ENCODE measurements at regions not wholly inside any gene's neighbourhood (a gene's known extent, or its start where the extent isn't known, plus 50 kb on each side); places are given as distances from the start of the nearest gene placed in this dataset.

- no peak overlapping the region for H2AFZ ChIP-seq (ENCODE audit: low read length)
- H3K4me1 ChIP-seq (ENCODE audit: insufficient read depth, low read length, poor library complexity, severe bottlenecking), result peaks cover 3% of the 10 kb centered on the region
- H3F3A ChIP-seq (ENCODE audit: low read depth), result no peaks in the 10 kb centered on the region
- H3K9me3 ChIP-seq (ENCODE audit: insufficient read depth, low read depth, low read length), result no peaks in the 10 kb centered on the region
- H3K36me3 ChIP-seq (ENCODE audit: insufficient read depth, low read length), result no peaks in the 10 kb centered on the region
- no peak overlapping the region for H3K4me3 ChIP-seq (ENCODE audit: low read length, poor library complexity, severe bottlenecking)
- H3K4me2 ChIP-seq (ENCODE audit: low read depth, low read length, poor library complexity, severe bottlenecking), result no peak overlapping the region
- no peak for TF ChIP-seq CTCF (conservative IDR thresholded peaks at IDR 0.05; ENCODE audit: low read length)
- TF ChIP-seq EZH2phosphoT487 (IDR thresholded peaks at IDR 0.05; ENCODE audit: borderline replicate concordance), result no peak
- peaks cover 4% of the 10 kb centered on the region for H3K27me3 ChIP-seq (ENCODE audit: insufficient read depth, low read length, poor library complexity, severe bottlenecking)
- H3K9ac ChIP-seq (ENCODE audit: low read depth, low read length, poor library complexity, severe bottlenecking), result no peak overlapping the region
- no peaks in the 10 kb centered on the region for H4K20me1 ChIP-seq (ENCODE audit: insufficient read depth, low read length, poor library complexity, severe bottlenecking)
- H3K79me2 ChIP-seq (ENCODE audit: insufficient read depth, low read length), result no peaks in the 10 kb centered on the region
- H3K9me2 ChIP-seq (replicated peaks; ENCODE audit: low read depth, low read length), result no peaks in the 10 kb centered on the region
Measured at GRCh38 chr6:157754351-157754750, 68.7 kb upstream of the SNX9 start.

GRCh38 chr6:157755032-157755745 is 67.9 kb upstream of the SNX9 start:
- H3K4me3 ChIP-seq (ENCODE audit: low read length, poor library complexity, severe bottlenecking), result no peak overlapping the region
- no peaks in the 10 kb centered on the region for H3K9me3 ChIP-seq (ENCODE audit: insufficient read depth, low read depth, low read length)
- H2AFZ ChIP-seq (ENCODE audit: low read length), result no peak overlapping the region
- H3K36me3 ChIP-seq (ENCODE audit: insufficient read depth, low read length), result no peaks in the 10 kb centered on the region
- peaks cover 3% of the 10 kb centered on the region for H3K4me1 ChIP-seq (ENCODE audit: insufficient read depth, low read length, poor library complexity, severe bottlenecking)
- H3K79me2 ChIP-seq (ENCODE audit: insufficient read depth, low read length), result no peaks in the 10 kb centered on the region
- no peak overlapping the region for H3K4me2 ChIP-seq (ENCODE audit: low read depth, low read length, poor library complexity, severe bottlenecking)
- no peak overlapping the region for H3K9ac ChIP-seq (ENCODE audit: low read depth, low read length, poor library complexity, severe bottlenecking)
- peaks cover 4% of the 10 kb centered on the region for H3K27me3 ChIP-seq (ENCODE audit: insufficient read depth, low read length, poor library complexity, severe bottlenecking)
- H4K20me1 ChIP-seq (ENCODE audit: insufficient read depth, low read length, poor library complexity, severe bottlenecking), result no peaks in the 10 kb centered on the region
- H3F3A ChIP-seq (ENCODE audit: low read depth), result no peaks in the 10 kb centered on the region
- TF ChIP-seq EZH2phosphoT487 (IDR thresholded peaks at IDR 0.05; ENCODE audit: borderline replicate concordance), result no peak
- no peak for TF ChIP-seq CTCF (conservative IDR thresholded peaks at IDR 0.05; ENCODE audit: low read length)
- no peaks in the 10 kb centered on the region for H3K9me2 ChIP-seq (replicated peaks; ENCODE audit: low read depth, low read length)

DNA sequence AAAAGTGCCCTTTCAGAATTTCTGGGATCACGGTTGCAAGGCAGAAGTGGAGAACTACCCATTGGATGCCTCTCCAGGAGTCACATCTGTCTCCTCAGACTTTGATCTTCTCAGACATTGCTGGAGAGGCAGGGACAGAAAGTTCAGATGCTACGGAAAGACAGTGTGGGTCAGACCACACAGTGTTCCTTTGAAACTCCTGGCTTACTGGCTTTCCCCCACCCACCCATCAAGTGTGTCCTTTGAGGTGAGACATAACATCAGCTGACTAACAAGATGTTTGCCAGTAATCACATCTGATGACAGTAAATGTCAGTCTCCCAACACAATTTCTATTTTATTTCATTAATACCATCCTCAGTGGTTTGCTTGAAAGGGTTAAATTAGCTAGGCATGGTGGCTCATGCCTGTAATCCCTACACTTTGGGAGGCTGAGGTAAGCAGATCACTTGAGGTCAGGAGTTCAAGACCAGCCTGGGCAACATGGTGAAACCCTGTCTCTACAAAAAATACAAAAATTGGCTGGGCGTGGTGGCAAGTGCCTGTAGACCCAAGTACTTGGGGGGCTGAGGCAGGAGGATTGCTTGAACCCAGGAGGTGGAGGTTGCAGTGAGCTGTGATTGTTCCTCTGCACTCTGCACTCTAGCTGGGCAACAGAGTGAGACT is 67.2 kb upstream of the SNX9 start:
- TF ChIP-seq EZH2phosphoT487 (IDR thresholded peaks at IDR 0.05; ENCODE audit: borderline replicate concordance) (no peak), CTCF (conservative IDR thresholded peaks at IDR 0.05; ENCODE audit: low read length) (no peak)
- H3K4me1 ChIP-seq (ENCODE audit: insufficient read depth, low read length, poor library complexity, severe bottlenecking), result peaks cover 3% of the 10 kb centered on the region
- no peak overlapping the region for H3K4me3 ChIP-seq (ENCODE audit: low read length, poor library complexity, severe bottlenecking)
- H3F3A ChIP-seq (ENCODE audit: low read depth), result no peaks in the 10 kb centered on the region
- no peaks in the 10 kb centered on the region for H4K20me1 ChIP-seq (ENCODE audit: insufficient read depth, low read length, poor library complexity, severe bottlenecking)
- H3K36me3 ChIP-seq (ENCODE audit: insufficient read depth, low read length), result no peaks in the 10 kb centered on the region
- no peak overlapping the region for H3K9ac ChIP-seq (ENCODE audit: low read depth, low read length, poor library complexity, severe bottlenecking)
- no peaks in the 10 kb centered on the region for H3K9me3 ChIP-seq (ENCODE audit: insufficient read depth, low read depth, low read length)
- peaks cover 9% of the 10 kb centered on the region for H3K27me3 ChIP-seq (ENCODE audit: insufficient read depth, low read length, poor library complexity, severe bottlenecking)
- no peaks in the 10 kb centered on the region for H3K79me2 ChIP-seq (ENCODE audit: insufficient read depth, low read length)
- H2AFZ ChIP-seq (ENCODE audit: low read length), result no peak overlapping the region
- H3K9me2 ChIP-seq (replicated peaks; ENCODE audit: low read depth, low read length), result no peaks in the 10 kb centered on the region
- H3K4me2 ChIP-seq (ENCODE audit: low read depth, low read length, poor library complexity, severe bottlenecking), result no peak overlapping the region
